OCI-LY1 (cell line): ENCODE measurements at regions not wholly inside any gene's neighbourhood (a gene's known extent, or its start where the extent isn't known, plus 50 kb on each side); places are given as distances from the start of the nearest gene placed in this dataset.

ENCODE experiments used
- CTCF ChIP-seq: fragments of 200-600 bp; sonication (generic), shearing (Covaris generic); IDR thresholded peaks from 2 replicates; pipeline ENCODE4 v1.5.1; 2017; ENCODE audit warnings: mild to moderate bottlenecking, antibody characterized with exemption, low read length, moderate library complexity, mixed read lengths
- EZH2 ChIP-seq: fragments of 200-600 bp; sonication (generic), shearing (Covaris generic); IDR thresholded peaks from 2 replicates; pipeline ENCODE4 v1.8.0; 2017; ENCODE audit warnings: borderline replicate concordance, mixed run types, mild to moderate bottlenecking, antibody characterized with exemption, low read length, moderate library complexity, mixed read lengths

GRCh38 chr20:11717562-11717961 is 200.1 kb upstream of the BTBD3 start:
- TF ChIP-seq CTCF (no peak), EZH2 (no peak)
